Endothelial cell (in vitro differentiated cells): ENCODE measurements at regions not wholly inside any gene's neighbourhood (a gene's known extent, or its start where the extent isn't known, plus 50 kb on each side); places are given as distances from the start of the nearest gene placed in this dataset.

Source experiments
- DNase-seq: peaks from one replicate; pipeline ENCODE4 v3.0.0; 2021; ENCODE audit warnings: low spot score
- H3K27ac Mint-ChIP-seq: one replicate; pipeline ENCODE4 v1.8.0; 2021; ENCODE audit warnings: mixed read lengths, inconsistent platforms; ENCODE audit not compliant: unreplicated experiment
- H3K27me3 Mint-ChIP-seq: one replicate; pipeline ENCODE4 v1.8.0; 2021; ENCODE audit warnings: mild to moderate bottlenecking, moderate library complexity, mixed read lengths, inconsistent platforms; ENCODE audit not compliant: unreplicated experiment
- H3K36me3 Mint-ChIP-seq: one replicate; pipeline ENCODE4 v1.8.0; 2021; ENCODE audit warnings: mild to moderate bottlenecking, low read depth, mixed read lengths, inconsistent platforms; ENCODE audit not compliant: unreplicated experiment
- H3K4me1 Mint-ChIP-seq: one replicate; pipeline ENCODE4 v1.8.0; 2021; ENCODE audit warnings: mild to moderate bottlenecking, mixed read lengths, inconsistent platforms; ENCODE audit not compliant: unreplicated experiment
- H3K4me3 Mint-ChIP-seq: one replicate; pipeline ENCODE4 v1.8.0; 2021; ENCODE audit warnings: mild to moderate bottlenecking, mixed read lengths, inconsistent platforms; ENCODE audit not compliant: unreplicated experiment
- H3K9me3 Mint-ChIP-seq: one replicate; pipeline ENCODE4 v1.8.0; 2021; ENCODE audit warnings: mixed read lengths, inconsistent platforms; ENCODE audit not compliant: unreplicated experiment
- CTCF ChIP-seq: fragments of 200-600 bp; sonication (generic); IDR thresholded peaks from one replicate; pipeline ENCODE4 v1.5.0; 2021; ENCODE audit warnings: antibody characterized with exemption; ENCODE audit not compliant: unreplicated experiment

GRCh38 chr6:125363039-125363823 is 61.5 kb upstream of the HDDC2 start:
- Mint-ChIP-seq H3K4me3 (peak overlapping the region; percentile 70), H3K27me3 (peaks cover 5% of the 10 kb centered on the region), H3K9me3 (no peaks in the 10 kb centered on the region), H3K27ac (peak overlapping the region; percentile 97), H3K4me1 (peaks cover 34% of the 10 kb centered on the region), H3K36me3 (no peaks in the 10 kb centered on the region)
- peak; percentile 74 for DNase-seq
- TF ChIP-seq CTCF, result no peak

- no peak for TF ChIP-seq CTCF
- H3K4me3 Mint-ChIP-seq, result peak overlapping the region; percentile 37
- DNase-seq, result no peak
Measured at GRCh38 chr6:125363824-125364165, 62.0 kb upstream of the HDDC2 start.

GRCh38 chr6:125365230-125365629 is 63.5 kb upstream of the HDDC2 start:
- Mint-ChIP-seq H3K27me3 (peaks cover 5% of the 10 kb centered on the region), H3K36me3 (no peaks in the 10 kb centered on the region), H3K4me1 (peaks cover 35% of the 10 kb centered on the region), H3K9me3 (no peaks in the 10 kb centered on the region), H3K4me3 (no peak overlapping the region), H3K27ac (no peak overlapping the region)
- TF ChIP-seq CTCF, result no peak
- DNase-seq, result no peak

More at GRCh38 chr6:125363824-125364165, 62.0 kb upstream of the HDDC2 start:
- no peaks in the 10 kb centered on the region for H3K36me3 Mint-ChIP-seq
- peak overlapping the region; percentile 97 for H3K27ac Mint-ChIP-seq
- H3K9me3 Mint-ChIP-seq, result no peaks in the 10 kb centered on the region
- H3K27me3 Mint-ChIP-seq, result peaks cover 5% of the 10 kb centered on the region
- H3K4me1 Mint-ChIP-seq, result peaks cover 34% of the 10 kb centered on the region

- H3K27me3 Mint-ChIP-seq, result peaks cover 5% of the 10 kb centered on the region
- peaks cover 30% of the 10 kb centered on the region for H3K4me1 Mint-ChIP-seq
- H3K9me3 Mint-ChIP-seq, result no peaks in the 10 kb centered on the region
- H3K4me3 Mint-ChIP-seq, result no peak overlapping the region
- no peaks in the 10 kb centered on the region for H3K36me3 Mint-ChIP-seq
- no peak for TF ChIP-seq CTCF
- no peak for DNase-seq
- no peak overlapping the region for H3K27ac Mint-ChIP-seq
Measured at GRCh38 chr6:125367036-125367782, 65.4 kb upstream of the HDDC2 start.

GRCh38 chr6:125370343-125370742 is 68.6 kb upstream of the HDDC2 start:
- no peak for DNase-seq
- no peaks in the 10 kb centered on the region for H3K36me3 Mint-ChIP-seq
- H3K27me3 Mint-ChIP-seq, result peaks cover 5% of the 10 kb centered on the region
- H3K9me3 Mint-ChIP-seq, result no peaks in the 10 kb centered on the region
- TF ChIP-seq CTCF, result no peak
- H3K4me1 Mint-ChIP-seq, result peaks cover 16% of the 10 kb centered on the region
- H3K27ac Mint-ChIP-seq, result no peak overlapping the region
- no peak overlapping the region for H3K4me3 Mint-ChIP-seq
